MM.1S (cell line): ENCODE measurements at regions not wholly inside any gene's neighbourhood (a gene's known extent, or its start where the extent isn't known, plus 50 kb on each side); places are given as distances from the start of the nearest gene placed in this dataset.

Source experiments
- DNase-seq: peaks from one replicate; pipeline ENCODE4 v3.0.0-alpha.2; 2015
- H2AFZ ChIP-seq: fragments of 300-600 bp; sonication (generic); 2 replicates; pipeline ENCODE4 v1.6.0; 2016; ENCODE audit warnings: antibody characterized with exemption, low read length
- H3F3A ChIP-seq: fragments of 300-600 bp; sonication (generic); 2 replicates; pipeline ENCODE4 v1.6.1; 2016; ENCODE audit warnings: mild to moderate bottlenecking, antibody characterized with exemption, low read length, moderate library complexity, mixed read lengths; ENCODE audit not compliant: insufficient read depth
- H3K27ac ChIP-seq: fragments of 300-600 bp; sonication (generic); 2 replicates; pipeline ENCODE4 v1.5.1; 2016; ENCODE audit warnings: mild to moderate bottlenecking, low read length
- H3K27me3 ChIP-seq: fragments of 300-600 bp; sonication (generic); replicated peaks from 2 replicates; pipeline ENCODE4 v1.6.0; 2016; ENCODE audit warnings: low read length; ENCODE audit not compliant: insufficient read depth
- H3K36me3 ChIP-seq: fragments of 300-600 bp; sonication (generic); replicated peaks from 2 replicates; pipeline ENCODE4 v1.6.1; 2016; ENCODE audit warnings: mild to moderate bottlenecking, low read length, mixed read lengths; ENCODE audit not compliant: insufficient read depth
- H3K4me1 ChIP-seq: fragments of 300-600 bp; sonication (generic); 2 replicates; pipeline ENCODE4 v1.6.1; 2016; ENCODE audit warnings: low read length, mixed read lengths
- H3K4me2 ChIP-seq: fragments of 300-600 bp; sonication (generic); 2 replicates; pipeline ENCODE4 v1.6.0; 2016; ENCODE audit warnings: low read depth, low read length
- H3K4me3 ChIP-seq: fragments of 300-600 bp; sonication (generic); 2 replicates; pipeline ENCODE4 v1.5.1; 2016; ENCODE audit warnings: low read length, mixed read lengths
- H3K79me2 ChIP-seq: fragments of 300-600 bp; sonication (generic); 2 replicates; pipeline ENCODE4 v1.6.1; 2016; ENCODE audit warnings: mixed run types, low read length, mixed read lengths
- H3K9ac ChIP-seq: fragments of 300-600 bp; sonication (generic); 2 replicates; pipeline ENCODE4 v1.6.1; 2016; ENCODE audit warnings: low read length, mixed read lengths
- H3K9me2 ChIP-seq: fragments of 300-600 bp; sonication (generic); replicated peaks from 2 replicates; pipeline ENCODE4 v1.6.1; 2016; ENCODE audit warnings: mild to moderate bottlenecking, low read length, mixed read lengths; ENCODE audit not compliant: insufficient read depth
- H3K9me3 ChIP-seq: fragments of 300-600 bp; sonication (generic); replicated peaks from 2 replicates; pipeline ENCODE4 v1.6.1; 2016; ENCODE audit warnings: mild to moderate bottlenecking, low read length, mixed read lengths; ENCODE audit not compliant: insufficient read depth
- H4K20me1 ChIP-seq: fragments of 300-600 bp; sonication (generic); 2 replicates; pipeline ENCODE4 v1.6.1; 2016; ENCODE audit warnings: mild to moderate bottlenecking, low read length, moderate library complexity, mixed read lengths; ENCODE audit not compliant: insufficient read depth
- CTCF ChIP-seq: fragments of 300-600 bp; sonication (generic); IDR thresholded peaks from 2 replicates; pipeline ENCODE4 v1.5.1; 2016; ENCODE audit warnings: antibody characterized with exemption, low read length, mixed read lengths
- EZH2 ChIP-seq: fragments of 300-600 bp; sonication (generic); optimal IDR thresholded peaks from 2 replicates; pipeline ENCODE3; 2017; ENCODE audit warnings: low read depth, mild to moderate bottlenecking, antibody characterized with exemption, low read length, mixed read lengths
- EZH2phosphoT487 ChIP-seq: fragments of 300-600 bp; sonication (generic); IDR thresholded peaks from 2 replicates; pipeline ENCODE4 v1.6.1; 2018; ENCODE audit warnings: antibody characterized with exemption, low read length

GRCh38 chr3:80351201-80351600 is 583.4 kb upstream of the ROBO1 start:
- no peak for DNase-seq
- TF ChIP-seq CTCF = no peak
- no peak for TF ChIP-seq EZH2
- no peak overlapping the region for H3K4me2 ChIP-seq

GRCh38 chr3:80350771-80351170 is 583.0 kb upstream of the ROBO1 start:
- Histone ChIP-seq H3K9me3 (no peaks in the 10 kb centered on the region), H3K9ac (no peak overlapping the region), H3K9me2 (no peaks in the 10 kb centered on the region), H3F3A (no peaks in the 10 kb centered on the region), H3K4me2 (no peak overlapping the region), H3K4me1 (no peaks in the 10 kb centered on the region), H3K4me3 (no peak overlapping the region), H3K79me2 (no peaks in the 10 kb centered on the region), H3K27me3 (no peaks in the 10 kb centered on the region), H4K20me1 (no peaks in the 10 kb centered on the region), H3K36me3 (no peaks in the 10 kb centered on the region), H3K27ac (no peak overlapping the region), H2AFZ (no peak overlapping the region)
- no peak for TF ChIP-seq CTCF
- no peak for TF ChIP-seq EZH2
- no peak for TF ChIP-seq EZH2phosphoT487
- DNase-seq = no peak

More at GRCh38 chr3:80351201-80351600, 583.4 kb upstream of the ROBO1 start:
- Histone ChIP-seq H3K9ac (no peak overlapping the region), H3K79me2 (no peaks in the 10 kb centered on the region), H3K27me3 (no peaks in the 10 kb centered on the region), H3K36me3 (no peaks in the 10 kb centered on the region), H4K20me1 (no peaks in the 10 kb centered on the region), H3K4me1 (no peaks in the 10 kb centered on the region), H3K9me2 (no peaks in the 10 kb centered on the region), H3F3A (no peaks in the 10 kb centered on the region), H3K27ac (no peak overlapping the region), H2AFZ (no peak overlapping the region), H3K4me3 (no peak overlapping the region), H3K9me3 (no peaks in the 10 kb centered on the region)

- H3K4me2 ChIP-seq = no peak overlapping the region
- no peaks in the 10 kb centered on the region for H3K9me3 ChIP-seq
- no peaks in the 10 kb centered on the region for H4K20me1 ChIP-seq
- TF ChIP-seq EZH2phosphoT487 = no peak
- no peak for TF ChIP-seq EZH2
- TF ChIP-seq CTCF = no peak
- no peaks in the 10 kb centered on the region for H3K79me2 ChIP-seq
- no peak overlapping the region for H2AFZ ChIP-seq
- H3K36me3 ChIP-seq = no peaks in the 10 kb centered on the region
- no peak overlapping the region for H3K9ac ChIP-seq
- no peaks in the 10 kb centered on the region for H3K27me3 ChIP-seq
- no peak for DNase-seq
- no peak overlapping the region for H3K27ac ChIP-seq
- no peaks in the 10 kb centered on the region for H3K4me1 ChIP-seq
- no peaks in the 10 kb centered on the region for H3K9me2 ChIP-seq
- H3F3A ChIP-seq = no peaks in the 10 kb centered on the region
- no peak overlapping the region for H3K4me3 ChIP-seq
Observed at GRCh38 chr3:80338366-80338765, 570.6 kb upstream of the ROBO1 start.
